ENCODE measurements at regions not wholly inside any gene's neighbourhood (a gene's known extent, or its start where the extent isn't known, plus 50 kb on each side); places are given as distances from the start of the nearest gene placed in this dataset.
A peak's percentile ranks its signal among the peaks of the same experiment; 100 is the strongest.

DNA sequence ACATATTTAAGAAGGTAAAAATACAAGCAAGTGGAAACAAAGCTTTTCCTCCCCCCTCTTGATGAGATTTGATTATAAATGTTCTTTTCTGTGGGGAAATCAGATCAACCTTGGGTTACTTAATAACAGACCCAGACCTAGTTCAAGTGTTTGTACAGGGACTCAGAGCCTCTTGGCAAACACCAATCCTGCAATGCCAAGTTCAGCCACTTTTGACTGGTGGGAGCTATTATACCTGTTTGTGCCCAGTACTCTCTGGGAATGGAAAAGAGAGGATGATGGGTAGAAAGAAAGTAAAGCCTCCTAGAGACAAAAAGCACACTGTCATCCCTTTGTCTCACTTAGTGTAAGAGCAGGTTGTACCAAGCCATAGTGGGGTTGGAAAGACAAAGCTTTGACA is 63.8 kb upstream of the EPHA4 start:
- in situ Hi-C loops (cut with HindIII; ENCODE audit: extremely low pct_ligation_motif_present, low pct_unique_long_range_greater_than_20kb): no loop called here
- ATAC-seq: peak; percentile 71

More for the DNA sequence above, 63.8 kb upstream of the EPHA4 start:
- no peaks in the 10 kb centered on the region for H3K36me3 ChIP-seq (replicated peaks in 1 of 2; ENCODE audit: control insufficient read depth in 1 of 2, insufficient read depth in 2 of 2, low read length in 2 of 2)
- H2AFZ ChIP-seq (ENCODE audit: low read length): no peak overlapping the region
- H3K4me1 ChIP-seq (ENCODE audit: insufficient read depth, low read length): no peaks in the 10 kb centered on the region
- H3K9me3 ChIP-seq (ENCODE audit: low read length): peaks cover 7% of the 10 kb centered on the region; the same call in 1 of the 2 replicates
- DNase-seq (ENCODE audit: low spot score): peak; percentile 6
- CTCF ChIA-PET (ENCODE audit: low intra/inter-chr PET ratio, low total read pairs): no interaction called here
- FAIRE-seq: no peak
- H3K27me3 ChIP-seq (ENCODE audit: control insufficient read depth in 1 of 2, insufficient read depth in 2 of 2, low read length in 2 of 2): no peaks in the 10 kb centered on the region; a peak in 1 of 5 replicates
- no peak overlapping the region for H3K9ac ChIP-seq (ENCODE audit: insufficient read depth, low read depth, low read length)
- H3K27ac ChIP-seq (ENCODE audit: extremely low read length, insufficient read depth, low read length): no peak overlapping the region
- H3K79me2 ChIP-seq (ENCODE audit: insufficient read depth, low read length): no peaks in the 10 kb centered on the region
- H3K4me3 ChIP-seq (replicated peaks in 1 of 3; ENCODE audit: insufficient read depth in 1 of 3, low read depth in 2 of 3, low read length in 3 of 3): no peak overlapping the region
- no TSS peak for BruUV-seq (replicated peaks)
- no peak overlapping the region for H3K4me2 ChIP-seq (ENCODE audit: low read depth, low read length)
- intact Hi-C loops (cut with micrococcal nuclease; ENCODE audit: unreplicated experiment): no loop called here
- no peak for TF ChIP-seq ZBTB21 (CRISPR knock-in tag; IDR thresholded peaks at IDR 0.05)
- TF ChIP-seq, protein P1, sequence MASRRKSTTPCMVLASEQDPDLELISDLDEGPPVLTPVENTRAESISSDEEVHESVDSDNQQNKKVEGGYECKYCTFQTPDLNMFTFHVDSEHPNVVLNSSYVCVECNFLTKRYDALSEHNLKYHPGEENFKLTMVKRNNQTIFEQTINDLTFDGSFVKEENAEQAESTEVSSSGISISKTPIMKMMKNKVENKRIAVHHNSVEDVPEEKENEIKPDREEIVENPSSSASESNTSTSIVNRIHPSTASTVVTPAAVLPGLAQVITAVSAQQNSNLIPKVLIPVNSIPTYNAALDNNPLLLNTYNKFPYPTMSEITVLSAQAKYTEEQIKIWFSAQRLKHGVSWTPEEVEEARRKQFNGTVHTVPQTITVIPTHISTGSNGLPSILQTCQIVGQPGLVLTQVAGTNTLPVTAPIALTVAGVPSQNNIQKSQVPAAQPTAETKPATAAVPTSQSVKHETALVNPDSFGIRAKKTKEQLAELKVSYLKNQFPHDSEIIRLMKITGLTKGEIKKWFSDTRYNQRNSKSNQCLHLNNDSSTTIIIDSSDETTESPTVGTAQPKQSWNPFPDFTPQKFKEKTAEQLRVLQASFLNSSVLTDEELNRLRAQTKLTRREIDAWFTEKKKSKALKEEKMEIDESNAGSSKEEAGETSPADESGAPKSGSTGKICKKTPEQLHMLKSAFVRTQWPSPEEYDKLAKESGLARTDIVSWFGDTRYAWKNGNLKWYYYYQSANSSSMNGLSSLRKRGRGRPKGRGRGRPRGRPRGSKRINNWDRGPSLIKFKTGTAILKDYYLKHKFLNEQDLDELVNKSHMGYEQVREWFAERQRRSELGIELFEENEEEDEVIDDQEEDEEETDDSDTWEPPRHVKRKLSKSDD (CRISPR knock-in tag; IDR thresholded peaks at IDR 0.05; ENCODE audit: low read depth): no peak
- TF ChIP-seq CHD4 (IDR thresholded peaks at IDR 0.05; ENCODE audit: borderline replicate concordance, low read length): no peak
- TF ChIP-seq, protein P2, sequence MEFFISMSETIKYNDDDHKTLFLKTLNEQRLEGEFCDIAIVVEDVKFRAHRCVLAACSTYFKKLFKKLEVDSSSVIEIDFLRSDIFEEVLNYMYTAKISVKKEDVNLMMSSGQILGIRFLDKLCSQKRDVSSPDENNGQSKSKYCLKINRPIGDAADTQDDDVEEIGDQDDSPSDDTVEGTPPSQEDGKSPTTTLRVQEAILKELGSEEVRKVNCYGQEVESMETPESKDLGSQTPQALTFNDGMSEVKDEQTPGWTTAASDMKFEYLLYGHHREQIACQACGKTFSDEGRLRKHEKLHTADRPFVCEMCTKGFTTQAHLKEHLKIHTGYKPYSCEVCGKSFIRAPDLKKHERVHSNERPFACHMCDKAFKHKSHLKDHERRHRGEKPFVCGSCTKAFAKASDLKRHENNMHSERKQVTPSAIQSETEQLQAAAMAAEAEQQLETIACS (CRISPR knock-in tag; IDR thresholded peaks at IDR 0.05): no peak
- no peak for TF ChIP-seq RCOR2 (CRISPR knock-in tag; IDR thresholded peaks at IDR 0.05)
- no peak for TF ChIP-seq ATF3 (CRISPR knock-in tag; IDR thresholded peaks at IDR 0.05)
- TF ChIP-seq TMF1 (CRISPR knock-in tag; IDR thresholded peaks at IDR 0.05; ENCODE audit: low read depth): no peak
- no peak for TF ChIP-seq HNRNPL (IDR thresholded peaks at IDR 0.05; ENCODE audit: low read depth, low read length)
- no peak for TF ChIP-seq LBX2 (CRISPR knock-in tag; IDR thresholded peaks at IDR 0.05; ENCODE audit: borderline replicate concordance)
- no peak for TF ChIP-seq TBX3 (IDR thresholded peaks at IDR 0.05; ENCODE audit: borderline replicate concordance)
- TF ChIP-seq HMGA1 (CRISPR knock-in tag; conservative IDR thresholded peaks at IDR 0.05): no peak
- no peak for TF ChIP-seq JUN (CRISPR knock-in tag; IDR thresholded peaks at IDR 0.05)
- TF ChIP-seq CENPX (CRISPR knock-in tag; IDR thresholded peaks at IDR 0.05): no peak
- no peak for TF ChIP-seq ZNF143 (CRISPR knock-in tag; IDR thresholded peaks at IDR 0.05)
- no peak for TF ChIP-seq SCMH1 (CRISPR knock-in tag; IDR thresholded peaks at IDR 0.05; ENCODE audit: borderline replicate concordance)
- no peak for TF ChIP-seq FOXO1 (CRISPR knock-in tag; IDR thresholded peaks at IDR 0.05)
- TF ChIP-seq ZNF703 (CRISPR knock-in tag; IDR thresholded peaks at IDR 0.05; ENCODE audit: borderline replicate concordance): no peak
- no peak for TF ChIP-seq HNRNPK (IDR thresholded peaks at IDR 0.05; ENCODE audit: low read depth, low read length, poor library complexity, severe bottlenecking)
- TF ChIP-seq CENPBD1 (CRISPR knock-in tag; IDR thresholded peaks at IDR 0.05; ENCODE audit: borderline replicate concordance, low read depth): no peak
- POLR2A ChIA-PET: no interaction called here
- no peaks in the 10 kb centered on the region for H4K20me1 ChIP-seq (ENCODE audit: insufficient read depth, low read length)

Measured in HepG2 (cell line).